Pancreas (tissue), 10 donors: ENCODE measurements at regions not wholly inside any gene's neighbourhood (a gene's known extent, or its start where the extent isn't known, plus 50 kb on each side); places are given as distances from the start of the nearest gene placed in this dataset.

ENCODE experiments used
- ATAC-seq, 4 donors: fragments of 200-7000 bp; cut with Tn5 transposase; one replicate each; pipeline versions ENCODE4 v1.8.0 to v1.9.1; 2020; ENCODE audit warnings: mild to moderate bottlenecking in 4 of 4, moderate library complexity in 4 of 4
- DNase-seq, 6 donors: peaks; one replicate each; pipeline ENCODE4 v3.0.0-alpha.2; 2020
- FAIRE-seq: peaks from 2 replicates; lab custom pipeline; 2012; peaks lifted over from hg19 to GRCh38; lab: Jason Lieb, UNC
- H3K27ac ChIP-seq, 4 donors: fragments of 200-600 bp; sonication (generic); 1 replicate in 3 of 4; 2 replicates in 1 of 4; pipeline versions ENCODE4 v1.5.0 to v1.8.0; 2020
- H3K27me3 ChIP-seq, 4 donors: fragments of 200-600 bp; one replicate each; pipeline ENCODE4 v1.8.0; 2021
- H3K36me3 ChIP-seq, 3 donors: fragments of 200-600 bp; sonication (generic) in 1 of 3; one replicate each; pipeline versions ENCODE4 v1.5.0 to v1.8.0; 2020 to 2021
- H3K4me1 ChIP-seq, 3 donors: fragments of 200-600 bp; one replicate each; pipeline ENCODE4 v1.8.0; 2021
- H3K4me3 ChIP-seq, 4 donors: fragments of 200-600 bp; sonication (generic) in 2 of 4; one replicate each; pipeline versions ENCODE4 v1.5.0 to v1.8.0; 2020 to 2021
- H3K9me3 ChIP-seq, 4 donors: fragments of 200-600 bp; one replicate each; pipeline ENCODE4 v1.8.0; 2021
- WGBS, 2 donors: extraction: QIAGEN DNeasy Blood & Tissue Kit; methylation state at CpG; one replicate each; pipeline ENCODE4 v1.1.7; 2013; 5-methylcytosine and 5-hydroxymethylcytosine counted together
- intact Hi-C, 3 donors: fragments of 100-400 bp; cut with DNase I; formaldehyde crosslinking; loops; one replicate each; pipeline versions ENCODE4 v1.11.1 to v1.14.2; 2022
- TF ChIP-seq, protein P1 (sequence below), 4 donors: fragments of 200-600 bp; sonication (generic) in 3 of 4; IDR thresholded peaks; one replicate each; pipeline versions ENCODE4 v1.5.0 to v1.8.0; 2021; ENCODE audit warnings: antibody characterized with exemption in 4 of 4
- donor health status: healthy with polysubstance abuse.
- donor health status: DM: no; HTN: no; CAD: no; lungs with moderate emphysema.
- donor health status: DM: no; HTN: no; CAD: no.
- donor health status: control.
- donor health status: control.
- donor health status: Bipolar disorder and iron deficiency.
- donor health status: DM: yes; HTN: yes; CAD: no.
- donor health status: DM: no; HTN: no; CAD: no.
- donor health status: DM: no; HTN: no; CAD: no.
- donor health status: DM: yes; HTN: yes; CAD: no.

DNA sequence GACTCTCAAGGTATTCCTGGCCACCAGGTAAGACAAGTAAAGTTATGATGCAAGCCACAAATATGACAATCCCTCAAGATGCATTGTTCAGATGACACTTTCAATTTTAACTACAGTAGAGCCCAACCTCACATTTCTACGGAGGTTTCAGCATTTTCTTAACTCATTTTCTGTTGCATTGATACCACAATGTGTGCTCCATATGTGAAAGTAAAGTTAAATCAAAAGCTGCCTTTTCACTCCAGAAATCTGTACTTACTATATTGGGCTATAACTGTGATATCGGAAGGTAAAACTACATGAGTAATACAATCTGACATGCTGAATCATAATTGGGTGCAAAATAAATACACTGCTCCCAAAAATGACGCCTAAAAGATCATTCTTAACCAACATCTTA lies 333.6 kb upstream of the MEF2C start:
- TF ChIP-seq, protein P1, sequence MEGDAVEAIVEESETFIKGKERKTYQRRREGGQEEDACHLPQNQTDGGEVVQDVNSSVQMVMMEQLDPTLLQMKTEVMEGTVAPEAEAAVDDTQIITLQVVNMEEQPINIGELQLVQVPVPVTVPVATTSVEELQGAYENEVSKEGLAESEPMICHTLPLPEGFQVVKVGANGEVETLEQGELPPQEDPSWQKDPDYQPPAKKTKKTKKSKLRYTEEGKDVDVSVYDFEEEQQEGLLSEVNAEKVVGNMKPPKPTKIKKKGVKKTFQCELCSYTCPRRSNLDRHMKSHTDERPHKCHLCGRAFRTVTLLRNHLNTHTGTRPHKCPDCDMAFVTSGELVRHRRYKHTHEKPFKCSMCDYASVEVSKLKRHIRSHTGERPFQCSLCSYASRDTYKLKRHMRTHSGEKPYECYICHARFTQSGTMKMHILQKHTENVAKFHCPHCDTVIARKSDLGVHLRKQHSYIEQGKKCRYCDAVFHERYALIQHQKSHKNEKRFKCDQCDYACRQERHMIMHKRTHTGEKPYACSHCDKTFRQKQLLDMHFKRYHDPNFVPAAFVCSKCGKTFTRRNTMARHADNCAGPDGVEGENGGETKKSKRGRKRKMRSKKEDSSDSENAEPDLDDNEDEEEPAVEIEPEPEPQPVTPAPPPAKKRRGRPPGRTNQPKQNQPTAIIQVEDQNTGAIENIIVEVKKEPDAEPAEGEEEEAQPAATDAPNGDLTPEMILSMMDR (IDR thresholded peaks at IDR 0.05) = no peak
- FAIRE-seq (no peak), DNase-seq (no peak), ATAC-seq (no peak)
- Histone ChIP-seq H3K9me3 (no peaks in the 10 kb centered on the region), H3K27ac (no peak overlapping the region), H3K4me3 (no peak overlapping the region), H3K36me3 (no peaks in the 10 kb centered on the region), H3K27me3 (no peaks in the 10 kb centered on the region), H3K4me1 (no peaks in the 10 kb centered on the region)
- WGBS, 2 donors = 86 to 99% methylated on average over 3 of the region's 3 CpGs
- intact Hi-C loops = no loop called here

DNA sequence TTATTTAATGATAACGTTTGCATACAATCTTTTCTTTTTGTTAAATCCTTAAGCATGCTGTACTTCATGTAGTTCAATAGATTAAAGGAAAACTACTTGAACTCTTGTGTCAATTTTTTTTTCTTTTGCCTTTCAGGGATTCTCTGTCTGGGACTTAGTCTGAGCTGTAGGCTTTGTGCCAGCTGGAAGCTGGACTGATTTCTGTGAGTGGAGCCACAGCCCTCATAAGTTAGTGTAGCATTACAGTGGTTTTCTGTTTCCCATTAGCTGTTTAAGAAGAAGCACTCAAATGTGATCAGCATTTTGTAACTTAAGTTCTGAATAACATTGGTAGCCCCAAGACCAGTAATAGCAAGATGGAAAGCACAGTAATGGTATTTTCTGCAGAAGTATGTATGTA lies 330.6 kb upstream of the MEF2C start:
- Histone ChIP-seq H3K9me3 (no peaks in the 10 kb centered on the region), H3K4me3 (no peak overlapping the region), H3K27me3 (no peaks in the 10 kb centered on the region), H3K4me1 (no peaks in the 10 kb centered on the region), H3K36me3 (no peaks in the 10 kb centered on the region), H3K27ac (no peak overlapping the region)
- intact Hi-C loops = no loop called here
- ATAC-seq (no peak), DNase-seq (peak in 1 of 6 donors; percentile 15), FAIRE-seq (no peak)
- WGBS, 2 donors = 49 to 56% methylated on average over 1 of the region's 1 CpG
- TF ChIP-seq, protein P1 (IDR thresholded peaks at IDR 0.05) = no peak

DNA sequence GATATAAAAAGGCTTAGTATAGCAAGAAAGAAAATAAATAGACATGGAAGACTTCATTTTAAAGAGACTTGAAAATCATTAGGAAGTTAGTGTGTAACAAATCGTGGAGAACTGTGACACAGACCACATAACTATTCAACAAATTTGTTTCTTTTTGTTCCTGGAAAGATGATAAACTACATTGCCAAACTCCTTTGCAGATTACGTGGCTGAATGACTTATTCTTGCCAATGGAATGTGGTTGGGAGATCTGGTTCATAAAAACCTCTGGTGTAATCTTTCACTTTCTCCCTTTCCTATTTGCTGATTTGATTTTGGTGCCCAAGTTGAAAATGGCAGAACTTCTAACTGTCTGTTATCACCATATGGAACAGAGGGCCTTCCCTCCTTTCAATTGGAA lies 328.9 kb upstream of the MEF2C start:
- no peaks in the 10 kb centered on the region for H3K27me3 ChIP-seq
- H3K4me1 ChIP-seq = no peaks in the 10 kb centered on the region
- TF ChIP-seq, protein P1 (IDR thresholded peaks at IDR 0.05) = no peak
- H3K36me3 ChIP-seq = no peaks in the 10 kb centered on the region
- peak in 1 of 4 donors; percentile 38 for ATAC-seq
- FAIRE-seq = no peak
- intact Hi-C loops = no loop called here
- DNase-seq = no peak
- no peak overlapping the region for H3K4me3 ChIP-seq
- H3K27ac ChIP-seq = no peak overlapping the region
- no peaks in the 10 kb centered on the region for H3K9me3 ChIP-seq
- WGBS, 2 donors = 25 to 35% methylated on average over 2 of the region's 2 CpGs

DNA sequence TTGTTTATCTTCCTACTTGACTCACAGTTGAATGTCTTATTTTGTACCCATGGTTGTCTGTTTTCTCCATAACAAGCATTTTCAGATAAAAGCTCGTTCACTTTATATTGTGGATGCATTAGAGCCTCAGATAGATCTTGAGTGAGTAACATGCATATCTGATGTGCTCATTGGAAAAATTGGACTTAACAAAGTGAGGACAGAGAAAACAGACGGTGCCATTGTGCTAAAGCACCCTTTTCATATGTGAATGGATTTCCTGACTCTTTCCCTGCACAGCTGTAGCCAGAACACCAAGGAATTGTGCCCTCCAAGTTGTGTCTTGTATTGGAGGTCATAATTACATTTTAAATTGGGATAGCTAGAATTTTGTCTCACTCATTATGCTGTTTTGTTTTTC lies 325.8 kb upstream of the MEF2C start:
- intact Hi-C loops = no loop called here
- ATAC-seq = no peak
- Histone ChIP-seq H3K27me3 (no peaks in the 10 kb centered on the region), H3K27ac (no peak overlapping the region), H3K4me1 (no peaks in the 10 kb centered on the region), H3K4me3 (no peak overlapping the region), H3K9me3 (no peaks in the 10 kb centered on the region), H3K36me3 (no peaks in the 10 kb centered on the region)
- TF ChIP-seq, protein P1 (IDR thresholded peaks at IDR 0.05) = no peak
- WGBS, 2 donors = 59 to 64% methylated on average over 2 of the region's 2 CpGs
- DNase-seq = no peak
- FAIRE-seq = no peak

DNA sequence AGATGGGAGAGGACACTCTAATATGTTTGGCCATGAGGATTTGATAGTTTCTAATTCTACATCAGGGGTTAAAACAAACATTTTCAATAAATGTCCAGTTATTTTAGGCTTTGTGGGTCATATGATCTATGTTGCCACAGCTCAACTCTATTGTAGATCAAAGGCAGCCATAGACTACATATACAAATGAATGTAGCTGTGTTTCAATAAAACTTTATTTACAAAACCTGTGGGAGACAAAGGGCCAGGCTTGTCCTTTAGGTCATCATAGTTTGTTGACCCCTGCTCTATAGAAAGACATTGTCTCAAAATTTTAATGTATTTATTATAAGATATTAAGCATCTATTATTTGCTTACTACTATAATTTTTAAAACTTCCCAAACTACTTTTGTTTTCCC lies 325.4 kb upstream of the MEF2C start:
- H3K9me3 ChIP-seq = no peaks in the 10 kb centered on the region
- no peaks in the 10 kb centered on the region for H3K27me3 ChIP-seq
- FAIRE-seq (no peak), DNase-seq (no peak), ATAC-seq (no peak)
- H3K4me1 ChIP-seq = no peaks in the 10 kb centered on the region
- H3K36me3 ChIP-seq = no peaks in the 10 kb centered on the region
- intact Hi-C loops = no loop called here
- H3K27ac ChIP-seq = no peak overlapping the region
- TF ChIP-seq, protein P1 (IDR thresholded peaks at IDR 0.05) = no peak
- no peak overlapping the region for H3K4me3 ChIP-seq
